ENCODE measurements at regions not wholly inside any gene's neighbourhood (a gene's known extent, or its start where the extent isn't known, plus 50 kb on each side); places are given as distances from the start of the nearest gene placed in this dataset.
A peak's percentile ranks its signal among the peaks of the same experiment; 100 is the strongest.

DNA sequence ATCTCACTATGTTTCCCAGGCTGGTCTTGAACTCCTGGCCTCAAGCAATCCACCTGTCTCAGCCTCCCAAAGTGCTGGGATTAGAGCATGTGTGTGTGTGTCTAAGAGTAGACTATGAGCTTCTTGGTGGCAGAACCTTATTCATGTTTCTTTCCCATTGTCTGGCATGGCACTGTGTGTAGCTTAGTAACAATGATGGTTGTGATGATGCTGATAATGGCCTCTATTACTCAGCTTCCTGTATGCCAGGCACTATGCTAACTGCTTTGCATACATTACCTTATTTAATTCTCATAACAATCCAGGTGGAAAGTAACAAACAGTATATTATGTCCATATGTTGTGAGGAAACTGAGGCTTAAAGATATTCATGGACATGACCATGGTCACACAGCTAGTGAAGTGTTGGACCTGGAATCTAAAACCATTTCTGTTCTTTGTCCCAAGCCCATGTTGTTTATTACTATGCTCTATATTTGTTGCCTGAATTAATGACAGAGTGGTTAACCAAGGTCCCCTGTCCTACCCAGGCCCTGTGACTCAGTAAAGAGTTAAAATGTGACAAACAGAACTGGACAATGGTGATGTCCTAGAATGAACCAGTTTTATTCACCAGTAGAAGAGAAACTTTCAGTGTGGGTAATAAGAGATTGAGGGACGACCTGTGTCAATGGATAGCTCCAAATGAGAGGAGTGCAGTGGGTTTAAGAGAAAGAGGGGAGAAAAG is 109.6 kb downstream of the KLF5 start:
- peaks cover 42% of the 10 kb centered on the region for H3K4me1 Mint-ChIP-seq (ENCODE audit: low read depth, unreplicated experiment)
- Histone ChIP-seq H3K4me1 (peaks cover 76% of the 10 kb centered on the region), H3K36me3 (ENCODE audit: control insufficient read depth, insufficient read depth, low read length) (no peaks in the 10 kb centered on the region), H3K9me3 (no peaks in the 10 kb centered on the region), H3K4me3 (ENCODE audit: low read depth, low read length) (no peak overlapping the region), H3K27me3 (replicated peaks; ENCODE audit: control insufficient read depth, insufficient read depth, low read length) (no peaks in the 10 kb centered on the region)
- no peaks in the 10 kb centered on the region for H3K27me3 Mint-ChIP-seq (ENCODE audit: insufficient read depth, unreplicated experiment)
- POLR2A ChIA-PET: interaction anchor here (0.6 kb wide), 1 partner anchor 167 kb away, joined by 8 read pairs; no protein-coding TSS in a partner anchor
- H3K36me3 Mint-ChIP-seq (ENCODE audit: insufficient read depth, unreplicated experiment): no peaks in the 10 kb centered on the region
- peak overlapping the region; percentile 66 for H3K4me3 Mint-ChIP-seq (ENCODE audit: unreplicated experiment)
- peak overlapping the region; percentile 97 for H3K27ac Mint-ChIP-seq (ENCODE audit: unreplicated experiment)
- intact Hi-C loops (cut with micrococcal nuclease; ENCODE audit: unreplicated experiment): no loop called here
- CTCF ChIA-PET: interaction anchor here (0.6 kb wide), 1 partner anchor 300 kb away, joined by 12 read pairs; no protein-coding TSS in a partner anchor
- no peak for DNase-seq
- BruUV-seq (replicated peaks): TSS peak; percentile 67
- TF ChIP-seq, protein P1, sequence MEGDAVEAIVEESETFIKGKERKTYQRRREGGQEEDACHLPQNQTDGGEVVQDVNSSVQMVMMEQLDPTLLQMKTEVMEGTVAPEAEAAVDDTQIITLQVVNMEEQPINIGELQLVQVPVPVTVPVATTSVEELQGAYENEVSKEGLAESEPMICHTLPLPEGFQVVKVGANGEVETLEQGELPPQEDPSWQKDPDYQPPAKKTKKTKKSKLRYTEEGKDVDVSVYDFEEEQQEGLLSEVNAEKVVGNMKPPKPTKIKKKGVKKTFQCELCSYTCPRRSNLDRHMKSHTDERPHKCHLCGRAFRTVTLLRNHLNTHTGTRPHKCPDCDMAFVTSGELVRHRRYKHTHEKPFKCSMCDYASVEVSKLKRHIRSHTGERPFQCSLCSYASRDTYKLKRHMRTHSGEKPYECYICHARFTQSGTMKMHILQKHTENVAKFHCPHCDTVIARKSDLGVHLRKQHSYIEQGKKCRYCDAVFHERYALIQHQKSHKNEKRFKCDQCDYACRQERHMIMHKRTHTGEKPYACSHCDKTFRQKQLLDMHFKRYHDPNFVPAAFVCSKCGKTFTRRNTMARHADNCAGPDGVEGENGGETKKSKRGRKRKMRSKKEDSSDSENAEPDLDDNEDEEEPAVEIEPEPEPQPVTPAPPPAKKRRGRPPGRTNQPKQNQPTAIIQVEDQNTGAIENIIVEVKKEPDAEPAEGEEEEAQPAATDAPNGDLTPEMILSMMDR (IDR thresholded peaks at IDR 0.05; ENCODE audit: insufficient read depth in 1 of 2, low read depth in 1 of 2, low read length in 1 of 2, severe bottlenecking in 1 of 2, unreplicated experiment in 1 of 2): no peak
- no peaks in the 10 kb centered on the region for H3K9me3 Mint-ChIP-seq (ENCODE audit: unreplicated experiment)

DNA sequence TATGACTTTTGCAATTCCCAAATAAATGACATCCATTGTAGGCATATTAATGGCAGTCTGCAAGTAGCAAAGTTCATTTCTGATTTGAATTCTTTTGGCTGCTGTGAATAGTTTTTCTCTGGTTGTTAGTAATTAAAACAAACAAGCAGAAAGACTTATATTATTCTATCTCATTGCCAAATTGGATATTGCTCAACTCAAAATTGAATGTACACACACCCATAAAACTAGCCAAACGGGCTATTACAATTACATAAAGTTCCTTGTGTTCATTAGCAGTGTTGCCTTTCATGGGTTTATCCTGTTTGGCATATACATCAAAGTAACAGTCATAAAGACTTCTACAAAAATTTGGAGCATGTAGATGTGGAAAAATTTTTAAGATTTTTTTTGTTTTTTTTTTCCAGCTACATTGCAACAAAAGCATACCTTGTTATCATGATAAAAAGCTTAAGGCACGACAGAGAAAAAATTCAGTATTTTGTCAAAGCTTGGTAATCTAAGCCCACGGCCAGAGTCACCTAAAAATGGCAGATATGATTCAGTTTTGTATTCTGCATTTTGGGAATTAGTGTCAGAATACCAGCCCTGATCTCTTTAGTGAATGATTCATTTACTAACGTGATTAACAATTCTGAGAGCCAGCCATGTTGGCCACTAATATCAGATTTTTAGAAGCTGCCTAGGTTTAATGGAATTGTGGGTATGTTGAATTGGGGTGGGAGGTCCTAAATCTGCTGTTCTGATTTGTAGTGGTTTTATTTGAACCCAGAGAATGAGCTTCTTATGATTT is 108.4 kb downstream of the KLF5 start:
- CTCF ChIA-PET: no interaction called here

DNA sequence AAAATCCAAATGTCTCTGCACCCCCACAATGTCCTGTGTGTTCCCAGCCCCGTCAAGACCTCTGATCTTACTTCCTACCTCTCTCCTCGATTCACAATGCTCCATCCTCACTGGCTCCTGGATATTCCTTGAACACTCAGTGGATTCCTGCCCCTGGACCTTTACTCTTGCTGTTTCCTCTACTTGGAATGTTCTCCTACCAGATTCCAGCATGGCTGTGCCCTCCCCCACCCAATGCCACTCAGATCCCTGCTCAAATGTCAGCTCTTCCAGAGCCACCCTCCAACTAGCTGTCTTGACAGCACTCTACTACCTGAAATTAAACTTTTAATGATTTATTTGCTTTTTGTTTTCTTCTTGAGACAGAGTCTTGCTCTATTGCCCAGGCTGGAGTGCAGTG is 107.4 kb downstream of the KLF5 start:
- DNase-seq: peak in 1 of 2 experiments; percentile 50
- H3K4me1 Mint-ChIP-seq (ENCODE audit: low read depth, unreplicated experiment): peaks cover 39% of the 10 kb centered on the region
- peak overlapping the region; percentile 24 for H3K27ac Mint-ChIP-seq (ENCODE audit: unreplicated experiment)
- TF ChIP-seq, protein P1 (IDR thresholded peaks at IDR 0.05; ENCODE audit: insufficient read depth in 1 of 2, low read depth in 1 of 2, low read length in 1 of 2, severe bottlenecking in 1 of 2, unreplicated experiment in 1 of 2): no peak
- ChIA-PET POLR2A (no interaction called here), CTCF (no interaction called here)
- no peaks in the 10 kb centered on the region for H3K9me3 Mint-ChIP-seq (ENCODE audit: unreplicated experiment)
- H3K9me3 ChIP-seq: no peaks in the 10 kb centered on the region
- H3K27me3 Mint-ChIP-seq (ENCODE audit: insufficient read depth, unreplicated experiment): no peaks in the 10 kb centered on the region
- no peak overlapping the region for H3K4me3 ChIP-seq (ENCODE audit: low read depth, low read length)
- no TSS peak for BruUV-seq (replicated peaks)
- intact Hi-C loops (cut with micrococcal nuclease; ENCODE audit: unreplicated experiment): no loop called here
- H3K4me3 Mint-ChIP-seq (ENCODE audit: unreplicated experiment): no peak overlapping the region
- no peaks in the 10 kb centered on the region for H3K36me3 ChIP-seq (ENCODE audit: control insufficient read depth, insufficient read depth, low read length)
- no peaks in the 10 kb centered on the region for H3K36me3 Mint-ChIP-seq (ENCODE audit: insufficient read depth, unreplicated experiment)
- no peaks in the 10 kb centered on the region for H3K27me3 ChIP-seq (replicated peaks; ENCODE audit: control insufficient read depth, insufficient read depth, low read length)
- H3K4me1 ChIP-seq: peaks cover 55% of the 10 kb centered on the region

More for the DNA sequence above, 108.4 kb downstream of the KLF5 start:
- Mint-ChIP-seq H3K4me1 (ENCODE audit: low read depth, unreplicated experiment) (peaks cover 44% of the 10 kb centered on the region), H3K36me3 (ENCODE audit: insufficient read depth, unreplicated experiment) (no peaks in the 10 kb centered on the region), H3K27ac (ENCODE audit: unreplicated experiment) (peak overlapping the region; percentile 97), H3K9me3 (ENCODE audit: unreplicated experiment) (no peaks in the 10 kb centered on the region), H3K4me3 (ENCODE audit: unreplicated experiment) (no peak overlapping the region), H3K27me3 (ENCODE audit: insufficient read depth, unreplicated experiment) (no peaks in the 10 kb centered on the region)
- intact Hi-C loops (cut with micrococcal nuclease; ENCODE audit: unreplicated experiment): loop anchor here (1.0 kb wide), 1 partner anchor 28 kb away; no protein-coding TSS in a partner anchor
- POLR2A ChIA-PET: interaction anchor here (0.6 kb wide), 2 partner anchors 64 to 108 kb away, joined by 3 to 4 read pairs; no protein-coding TSS in a partner anchor
- H3K9me3 ChIP-seq: no peaks in the 10 kb centered on the region
- H3K4me3 ChIP-seq (ENCODE audit: low read depth, low read length): no peak overlapping the region
- BruUV-seq (replicated peaks): no TSS peak
- H3K36me3 ChIP-seq (ENCODE audit: control insufficient read depth, insufficient read depth, low read length): no peaks in the 10 kb centered on the region
- TF ChIP-seq, protein P1 (IDR thresholded peaks at IDR 0.05; ENCODE audit: insufficient read depth in 1 of 2, low read depth in 1 of 2, low read length in 1 of 2, severe bottlenecking in 1 of 2, unreplicated experiment in 1 of 2): no peak
- peaks cover 64% of the 10 kb centered on the region for H3K4me1 ChIP-seq
- peak in 1 of 2 experiments; percentile 48 for DNase-seq
- H3K27me3 ChIP-seq (replicated peaks; ENCODE audit: control insufficient read depth, insufficient read depth, low read length): no peaks in the 10 kb centered on the region

Measured in Caco-2 (cell line).